Ovary (tissue), 7 donors: ENCODE measurements at regions not wholly inside any gene's neighbourhood (a gene's known extent, or its start where the extent isn't known, plus 50 kb on each side); places are given as distances from the start of the nearest gene placed in this dataset.
"Not testable (repeated sequence)": the region's sequence is repeated elsewhere in the genome, so short reads cannot be mapped to it uniquely, and the experiment has no call there.

Experiments used
- DNase-seq, 5 donors: peaks; one replicate each; pipeline ENCODE4 v3.0.0-alpha.2; 2019 to 2020
- H3K27ac ChIP-seq, 2 donors: fragments of 200-600 bp; one replicate each; pipeline versions ENCODE4 v1.5.1 to v1.8.0; 2019 to 2022
- H3K27me3 ChIP-seq: fragments of 200-600 bp; one replicate; pipeline ENCODE4 v1.8.0; 2022
- H3K36me3 ChIP-seq: fragments of 200-600 bp; sonication (generic); one replicate; pipeline ENCODE4 v1.5.1; 2019
- H3K4me1 ChIP-seq: one replicate; pipeline ENCODE4 v1.8.1; 2013; ENCODE audit warnings: mild to moderate bottlenecking, moderate library complexity; ENCODE audit not compliant: insufficient read depth
- H3K4me3 ChIP-seq: fragments of 200-600 bp; sonication (generic); one replicate; pipeline ENCODE4 v1.5.1; 2017
- H3K9me3 ChIP-seq, 2 donors: fragments of 200-600 bp in 1 of 2; sonication (generic) in 1 of 2; one replicate each; pipeline versions ENCODE4 v1.5.1 to v1.8.1; 2013 to 2019; ENCODE audit warnings: mild to moderate bottlenecking in 1 of 2, moderate library complexity in 1 of 2
- EP300 ChIP-seq: sonication (generic); formaldehyde crosslinking; IDR thresholded peaks from one replicate; pipeline ENCODE4 v1.6.1; 2017; ENCODE audit warnings: antibody characterized with exemption
- POLR2A ChIP-seq: fragments of 450-650 bp; IDR thresholded peaks from one replicate; pipeline ENCODE4 v1.6.1; 2017; ENCODE audit warnings: antibody characterized with exemption, mild to moderate bottlenecking, moderate library complexity
- WGBS, 3 donors: extraction: QIAGEN DNeasy Blood & Tissue Kit in 1 of 3; methylation state at CpG; one replicate each; pipeline versions ENCODE4 v1.1.5 to v1.1.7; 2013 to 2017; 5-methylcytosine and 5-hydroxymethylcytosine counted together
- intact Hi-C, 4 donors: fragments of 100-400 bp; cut with DNase I; formaldehyde crosslinking; loops; one replicate each; pipeline versions ENCODE4 v1.11.0 to v1.15.1; 2022 to 2023
- TF ChIP-seq, protein P1 (sequence below), 3 donors: fragments of 450-650 bp in 2 of 3; fragments of 200-600 bp in 1 of 3; IDR thresholded peaks; one replicate each; pipeline versions ENCODE4 v1.5.1 to v1.8.0; 2016 to 2022; ENCODE audit warnings: antibody characterized with exemption in 3 of 3, mild to moderate bottlenecking in 1 of 3
- donor health status: DM: no; HTN: no; CAD: no; lungs with moderate emphysema.
- donor health status: DM: no; HTN: no; CAD: no.
- donor health status: Bipolar disorder and iron deficiency.
- donor health status: DM: no; HTN: no; CAD: no.
- donor health status: DM: yes; HTN: yes; CAD: no.

GRCh38 chr4:71107726-71108125, 114.3 kb downstream of the DCK start:
- no peaks in the 10 kb centered on the region for H3K36me3 ChIP-seq
- no peaks in the 10 kb centered on the region for H3K27me3 ChIP-seq
- 82 to 88% (median 83%) methylated on average over 2 of the region's 2 CpGs for WGBS, 3 donors
- intact Hi-C loops, result no loop called here
- no peaks in the 10 kb centered on the region for H3K4me1 ChIP-seq
- H3K9me3 ChIP-seq, result no peaks in the 10 kb centered on the region
- no peak overlapping the region for H3K27ac ChIP-seq
- DNase-seq, result no peak
- TF ChIP-seq POLR2A (no peak), EP300 (no peak)
- TF ChIP-seq, protein P1, sequence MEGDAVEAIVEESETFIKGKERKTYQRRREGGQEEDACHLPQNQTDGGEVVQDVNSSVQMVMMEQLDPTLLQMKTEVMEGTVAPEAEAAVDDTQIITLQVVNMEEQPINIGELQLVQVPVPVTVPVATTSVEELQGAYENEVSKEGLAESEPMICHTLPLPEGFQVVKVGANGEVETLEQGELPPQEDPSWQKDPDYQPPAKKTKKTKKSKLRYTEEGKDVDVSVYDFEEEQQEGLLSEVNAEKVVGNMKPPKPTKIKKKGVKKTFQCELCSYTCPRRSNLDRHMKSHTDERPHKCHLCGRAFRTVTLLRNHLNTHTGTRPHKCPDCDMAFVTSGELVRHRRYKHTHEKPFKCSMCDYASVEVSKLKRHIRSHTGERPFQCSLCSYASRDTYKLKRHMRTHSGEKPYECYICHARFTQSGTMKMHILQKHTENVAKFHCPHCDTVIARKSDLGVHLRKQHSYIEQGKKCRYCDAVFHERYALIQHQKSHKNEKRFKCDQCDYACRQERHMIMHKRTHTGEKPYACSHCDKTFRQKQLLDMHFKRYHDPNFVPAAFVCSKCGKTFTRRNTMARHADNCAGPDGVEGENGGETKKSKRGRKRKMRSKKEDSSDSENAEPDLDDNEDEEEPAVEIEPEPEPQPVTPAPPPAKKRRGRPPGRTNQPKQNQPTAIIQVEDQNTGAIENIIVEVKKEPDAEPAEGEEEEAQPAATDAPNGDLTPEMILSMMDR (IDR thresholded peaks at IDR 0.05), result no peak
- no peak overlapping the region for H3K4me3 ChIP-seq

- Histone ChIP-seq H3K9me3 (no peaks in the 10 kb centered on the region), H3K27ac (no peak overlapping the region), H3K36me3 (no peaks in the 10 kb centered on the region), H3K4me1 (no peaks in the 10 kb centered on the region), H3K27me3 (no peaks in the 10 kb centered on the region), H3K4me3 (no peak overlapping the region)
- 62 to 77% (median 63%) methylated on average over 2 of the region's 2 CpGs for WGBS, 3 donors
- TF ChIP-seq EP300, result no peak
- no peak for TF ChIP-seq POLR2A
- TF ChIP-seq, protein P1 (IDR thresholded peaks at IDR 0.05), result no peak
- DNase-seq, result no peak
- intact Hi-C loops, result no loop called here
Observed at GRCh38 chr4:71110499-71110898, 117.0 kb downstream of the DCK start.

DNA sequence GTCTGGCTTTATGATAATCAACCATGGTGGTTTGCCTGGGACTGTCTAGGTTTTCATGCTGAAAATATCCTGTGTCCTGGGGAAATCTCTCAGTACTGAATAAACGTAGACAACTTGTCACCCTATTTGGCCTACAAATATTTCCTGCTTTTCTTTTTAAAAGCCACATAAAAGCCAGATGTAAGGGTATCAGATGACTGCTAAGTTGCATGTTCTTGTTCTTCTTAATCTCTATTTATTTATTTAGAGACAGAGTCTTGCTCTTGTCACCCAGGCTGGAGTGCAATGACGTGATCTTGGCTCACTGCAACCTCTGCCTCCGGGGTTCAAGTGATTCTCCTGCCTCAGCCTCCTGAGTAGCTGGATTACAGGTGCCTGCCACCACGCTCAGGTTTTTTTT, 117.7 kb downstream of the DCK start:
- H3K4me3 ChIP-seq, H3K9me3 ChIP-seq, H3K36me3 ChIP-seq, H3K27me3 ChIP-seq, H3K4me1 ChIP-seq, H3K27ac ChIP-seq, intact Hi-C loops, DNase-seq: not testable (repeated sequence)
- WGBS, 3 donors, result 78 to 85% (median 79%) methylated on average over 4 of the region's 4 CpGs

- H3K36me3 ChIP-seq, result no peaks in the 10 kb centered on the region
- no peak overlapping the region for H3K4me3 ChIP-seq
- no peak for DNase-seq
- H3K27me3 ChIP-seq, result no peaks in the 10 kb centered on the region
- 91 to 99% (median 93%) methylated on average over 1 of the region's 1 CpG for WGBS, 3 donors
- no peaks in the 10 kb centered on the region for H3K9me3 ChIP-seq
- intact Hi-C loops, result no loop called here
- H3K4me1 ChIP-seq, result no peaks in the 10 kb centered on the region
- TF ChIP-seq EP300 (no peak), POLR2A (no peak)
- TF ChIP-seq, protein P1 (IDR thresholded peaks at IDR 0.05), result no peak
- H3K27ac ChIP-seq, result no peak overlapping the region
Observed at GRCh38 chr4:71113294-71113693, 119.8 kb downstream of the DCK start.

GRCh38 chr4:71120831-71121524, 127.5 kb downstream of the DCK start:
- no peaks in the 10 kb centered on the region for H3K4me1 ChIP-seq
- H3K27me3 ChIP-seq, result no peaks in the 10 kb centered on the region
- DNase-seq, result peak in 1 of 5 donors; percentile 14
- H3K9me3 ChIP-seq, result no peaks in the 10 kb centered on the region
- TF ChIP-seq EP300, result no peak
- TF ChIP-seq, protein P1 (IDR thresholded peaks at IDR 0.05), result no peak
- TF ChIP-seq POLR2A, result no peak
- no peak overlapping the region for H3K27ac ChIP-seq
- H3K4me3 ChIP-seq, result no peak overlapping the region
- H3K36me3 ChIP-seq, result no peaks in the 10 kb centered on the region
- intact Hi-C loops, result no loop called here
- WGBS, 3 donors, result 93 to 96% (median 94%) methylated on average over 30 to 37 of the region's 37 CpGs
